ENCODE measurements at regions not wholly inside any gene's neighbourhood (a gene's known extent, or its start where the extent isn't known, plus 50 kb on each side); places are given as distances from the start of the nearest gene placed in this dataset.

- no peak overlapping the region for H3K27ac ChIP-seq (ENCODE audit: low read length)
- H3F3A ChIP-seq (ENCODE audit: insufficient read depth, low read length, poor library complexity, severe bottlenecking) = no peaks in the 10 kb centered on the region
- no peak for TF ChIP-seq POLR2AphosphoS5 (IDR thresholded peaks at IDR 0.05)
- TF ChIP-seq TAF1 (IDR thresholded peaks at IDR 0.05; ENCODE audit: low read depth) = no peak
- TF ChIP-seq RAD21 (conservative IDR thresholded peaks at IDR 0.05) = no peak
- no peak for TF ChIP-seq EP300 (conservative IDR thresholded peaks at IDR 0.05; ENCODE audit: poor library complexity, severe bottlenecking)
- no peak for TF ChIP-seq SMC3 (conservative IDR thresholded peaks at IDR 0.05; ENCODE audit: poor library complexity)
- TF ChIP-seq CTCF (IDR thresholded peaks at IDR 0.05; ENCODE audit: poor library complexity, severe bottlenecking) = no peak
- no peak for TF ChIP-seq MXI1 (conservative IDR thresholded peaks at IDR 0.05; ENCODE audit: poor library complexity, severe bottlenecking)
- TF ChIP-seq REST (IDR thresholded peaks at IDR 0.05; ENCODE audit: borderline replicate concordance) = no peak
- no peaks in the 10 kb centered on the region for H4K20me1 ChIP-seq (ENCODE audit: insufficient read depth)
- no peak overlapping the region for H3K4me3 ChIP-seq (ENCODE audit: low read length)
- no peak overlapping the region for H3K9ac ChIP-seq (ENCODE audit: low read length)
- H3K36me3 ChIP-seq (ENCODE audit: insufficient read depth, low read length) = no peaks in the 10 kb centered on the region
- no peaks in the 10 kb centered on the region for H3K9me2 ChIP-seq (ENCODE audit: insufficient read depth, low read length)
- H3K79me2 ChIP-seq (replicated peaks; ENCODE audit: insufficient read depth, low read length) = no peaks in the 10 kb centered on the region
- no peak overlapping the region for H2AFZ ChIP-seq (ENCODE audit: low read depth, low read length)
- no peaks in the 10 kb centered on the region for H3K27me3 ChIP-seq (ENCODE audit: insufficient read depth, low read depth, low read length)
- no peaks in the 10 kb centered on the region for H3K9me3 ChIP-seq (ENCODE audit: low read length)
- no peak overlapping the region for H3K4me2 ChIP-seq (ENCODE audit: low read length)
Measured at GRCh38 chr5:43875741-43876140, 272.8 kb downstream of the NNT start.

GRCh38 chr5:43874772-43875171 is 271.8 kb downstream of the NNT start:
- Histone ChIP-seq H3F3A (ENCODE audit: insufficient read depth, low read length, poor library complexity, severe bottlenecking) (no peaks in the 10 kb centered on the region), H3K9ac (ENCODE audit: low read length) (no peak overlapping the region), H2AFZ (ENCODE audit: low read depth, low read length) (no peak overlapping the region)

More at GRCh38 chr5:43874772-43875171, 271.8 kb downstream of the NNT start:
- no peak overlapping the region for H3K4me2 ChIP-seq (ENCODE audit: low read length)
- H3K4me3 ChIP-seq (ENCODE audit: low read length) = no peak overlapping the region
- no peaks in the 10 kb centered on the region for H3K79me2 ChIP-seq (replicated peaks; ENCODE audit: insufficient read depth, low read length)
- H3K9me3 ChIP-seq (ENCODE audit: low read length) = no peaks in the 10 kb centered on the region
- no peaks in the 10 kb centered on the region for H4K20me1 ChIP-seq (ENCODE audit: insufficient read depth)
- no peaks in the 10 kb centered on the region for H3K36me3 ChIP-seq (ENCODE audit: insufficient read depth, low read length)
- H3K27me3 ChIP-seq (ENCODE audit: insufficient read depth, low read depth, low read length) = no peaks in the 10 kb centered on the region
- H3K9me2 ChIP-seq (ENCODE audit: insufficient read depth, low read length) = no peaks in the 10 kb centered on the region
- TF ChIP-seq MXI1 (conservative IDR thresholded peaks at IDR 0.05; ENCODE audit: poor library complexity, severe bottlenecking) (no peak), POLR2AphosphoS5 (IDR thresholded peaks at IDR 0.05) (no peak), RAD21 (conservative IDR thresholded peaks at IDR 0.05) (no peak), REST (IDR thresholded peaks at IDR 0.05; ENCODE audit: borderline replicate concordance) (no peak), EP300 (conservative IDR thresholded peaks at IDR 0.05; ENCODE audit: poor library complexity, severe bottlenecking) (no peak), SMC3 (conservative IDR thresholded peaks at IDR 0.05; ENCODE audit: poor library complexity) (no peak), CTCF (IDR thresholded peaks at IDR 0.05; ENCODE audit: poor library complexity, severe bottlenecking) (no peak), EZH2 (IDR thresholded peaks at IDR 0.05; ENCODE audit: borderline replicate concordance, insufficient read depth, low read length, poor library complexity, severe bottlenecking) (no peak), TAF1 (IDR thresholded peaks at IDR 0.05; ENCODE audit: low read depth) (no peak)
- no peak overlapping the region for H3K27ac ChIP-seq (ENCODE audit: low read length)

Measured in neural cell (in vitro differentiated cells).